Testis (tissue), 2 donors: ENCODE measurements at regions not wholly inside any gene's neighbourhood (a gene's known extent, or its start where the extent isn't known, plus 50 kb on each side); places are given as distances from the start of the nearest gene placed in this dataset.

Experiments
- POLR2A ChIP-seq: fragments of 450-650 bp; IDR thresholded peaks from one replicate; pipeline ENCODE4 v1.6.1; 2017; ENCODE audit warnings: antibody characterized with exemption, mild to moderate bottlenecking, moderate library complexity
- TF ChIP-seq, protein P1 (sequence below), 3 experiments: fragments of 450-650 bp in 2 of 3; fragments of 200-600 bp in 1 of 3; sonication (generic) in 1 of 3; IDR thresholded peaks; one replicate each; pipeline ENCODE4 v1.5.1; 2016 to 2019; ENCODE audit warnings: antibody characterized with exemption in 3 of 3, mild to moderate bottlenecking in 2 of 3, moderate library complexity in 1 of 3

GRCh38 chr10:65838811-65839210 is 1087.0 kb upstream of the LRRTM3 start:
- TF ChIP-seq, protein P1, sequence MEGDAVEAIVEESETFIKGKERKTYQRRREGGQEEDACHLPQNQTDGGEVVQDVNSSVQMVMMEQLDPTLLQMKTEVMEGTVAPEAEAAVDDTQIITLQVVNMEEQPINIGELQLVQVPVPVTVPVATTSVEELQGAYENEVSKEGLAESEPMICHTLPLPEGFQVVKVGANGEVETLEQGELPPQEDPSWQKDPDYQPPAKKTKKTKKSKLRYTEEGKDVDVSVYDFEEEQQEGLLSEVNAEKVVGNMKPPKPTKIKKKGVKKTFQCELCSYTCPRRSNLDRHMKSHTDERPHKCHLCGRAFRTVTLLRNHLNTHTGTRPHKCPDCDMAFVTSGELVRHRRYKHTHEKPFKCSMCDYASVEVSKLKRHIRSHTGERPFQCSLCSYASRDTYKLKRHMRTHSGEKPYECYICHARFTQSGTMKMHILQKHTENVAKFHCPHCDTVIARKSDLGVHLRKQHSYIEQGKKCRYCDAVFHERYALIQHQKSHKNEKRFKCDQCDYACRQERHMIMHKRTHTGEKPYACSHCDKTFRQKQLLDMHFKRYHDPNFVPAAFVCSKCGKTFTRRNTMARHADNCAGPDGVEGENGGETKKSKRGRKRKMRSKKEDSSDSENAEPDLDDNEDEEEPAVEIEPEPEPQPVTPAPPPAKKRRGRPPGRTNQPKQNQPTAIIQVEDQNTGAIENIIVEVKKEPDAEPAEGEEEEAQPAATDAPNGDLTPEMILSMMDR (IDR thresholded peaks at IDR 0.05), result no peak
- no peak for TF ChIP-seq POLR2A
